GM13976 (cell line): ENCODE measurements at regions not wholly inside any gene's neighbourhood (a gene's known extent, or its start where the extent isn't known, plus 50 kb on each side); places are given as distances from the start of the nearest gene placed in this dataset.
"Not testable (repeated sequence)": the region's sequence is repeated elsewhere in the genome, so short reads cannot be mapped to it uniquely, and the experiment has no call there.

Experiments used
- DNase-seq: peaks from one replicate; pipeline ENCODE4 v3.0.0; 2012; ENCODE audit warnings: low spot score
- in situ Hi-C: fragments of 300-500 bp; cut with MboI; formaldehyde crosslinking; loops from one replicate; pipeline ENCODE4 v1.12.0; 2022; ENCODE audit warnings: low sequenced_read_pairs, mixed read lengths, inconsistent platforms; ENCODE audit not compliant: unreplicated experiment
- TF ChIP-seq, protein P1 (sequence below): IDR thresholded peaks from 2 replicates; pipeline ENCODE4 v1.5.1; 2012; ENCODE audit warnings: borderline replicate concordance, mild to moderate bottlenecking; ENCODE audit not compliant: insufficient read depth; ENCODE audit errors: extremely low read depth, missing control alignments, control extremely low read depth

GRCh38 chr9:7739595-7739994 is 60.0 kb downstream of the DMAC1 start:
- in situ Hi-C loops, result no loop called here
- no peak for DNase-seq
- TF ChIP-seq, protein P1, sequence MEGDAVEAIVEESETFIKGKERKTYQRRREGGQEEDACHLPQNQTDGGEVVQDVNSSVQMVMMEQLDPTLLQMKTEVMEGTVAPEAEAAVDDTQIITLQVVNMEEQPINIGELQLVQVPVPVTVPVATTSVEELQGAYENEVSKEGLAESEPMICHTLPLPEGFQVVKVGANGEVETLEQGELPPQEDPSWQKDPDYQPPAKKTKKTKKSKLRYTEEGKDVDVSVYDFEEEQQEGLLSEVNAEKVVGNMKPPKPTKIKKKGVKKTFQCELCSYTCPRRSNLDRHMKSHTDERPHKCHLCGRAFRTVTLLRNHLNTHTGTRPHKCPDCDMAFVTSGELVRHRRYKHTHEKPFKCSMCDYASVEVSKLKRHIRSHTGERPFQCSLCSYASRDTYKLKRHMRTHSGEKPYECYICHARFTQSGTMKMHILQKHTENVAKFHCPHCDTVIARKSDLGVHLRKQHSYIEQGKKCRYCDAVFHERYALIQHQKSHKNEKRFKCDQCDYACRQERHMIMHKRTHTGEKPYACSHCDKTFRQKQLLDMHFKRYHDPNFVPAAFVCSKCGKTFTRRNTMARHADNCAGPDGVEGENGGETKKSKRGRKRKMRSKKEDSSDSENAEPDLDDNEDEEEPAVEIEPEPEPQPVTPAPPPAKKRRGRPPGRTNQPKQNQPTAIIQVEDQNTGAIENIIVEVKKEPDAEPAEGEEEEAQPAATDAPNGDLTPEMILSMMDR, result no peak

DNA sequence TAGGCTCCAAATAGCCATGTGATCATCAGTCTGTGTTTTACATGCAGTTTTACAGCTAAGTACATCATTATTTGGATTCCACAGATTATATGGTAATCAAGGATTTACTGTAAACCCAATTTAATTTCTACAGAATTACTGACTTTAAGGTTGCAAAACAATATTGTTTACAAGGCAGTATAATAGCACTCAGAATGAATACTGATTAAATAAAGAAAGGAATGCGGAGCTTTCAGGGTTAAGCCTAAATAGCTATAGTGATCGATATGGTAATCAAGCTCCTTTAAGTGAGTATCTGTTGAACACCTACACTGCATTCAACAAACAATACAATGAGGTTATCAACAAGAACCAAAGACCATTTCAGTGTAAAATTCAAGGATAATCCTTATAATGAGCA is 64.3 kb downstream of the DMAC1 start:
- in situ Hi-C loops, result no loop called here
- TF ChIP-seq, protein P1, result no peak
- no peak for DNase-seq

DNA sequence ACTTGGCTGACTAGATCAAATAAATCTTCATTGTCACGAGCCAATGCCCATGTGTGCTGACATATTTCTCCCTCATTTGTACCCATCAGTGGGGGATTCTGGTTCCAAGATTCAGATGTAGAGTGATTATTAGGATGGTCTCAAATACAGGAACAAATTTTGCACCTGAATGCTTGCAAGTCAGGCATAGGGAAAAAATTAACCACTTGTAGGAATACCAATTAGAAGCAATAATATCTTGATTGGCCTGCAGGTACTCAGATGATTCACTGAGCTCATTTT is 69.5 kb downstream of the DMAC1 start:
- in situ Hi-C loops, result no loop called here
- TF ChIP-seq, protein P1, result no peak
- DNase-seq, result no peak

DNA sequence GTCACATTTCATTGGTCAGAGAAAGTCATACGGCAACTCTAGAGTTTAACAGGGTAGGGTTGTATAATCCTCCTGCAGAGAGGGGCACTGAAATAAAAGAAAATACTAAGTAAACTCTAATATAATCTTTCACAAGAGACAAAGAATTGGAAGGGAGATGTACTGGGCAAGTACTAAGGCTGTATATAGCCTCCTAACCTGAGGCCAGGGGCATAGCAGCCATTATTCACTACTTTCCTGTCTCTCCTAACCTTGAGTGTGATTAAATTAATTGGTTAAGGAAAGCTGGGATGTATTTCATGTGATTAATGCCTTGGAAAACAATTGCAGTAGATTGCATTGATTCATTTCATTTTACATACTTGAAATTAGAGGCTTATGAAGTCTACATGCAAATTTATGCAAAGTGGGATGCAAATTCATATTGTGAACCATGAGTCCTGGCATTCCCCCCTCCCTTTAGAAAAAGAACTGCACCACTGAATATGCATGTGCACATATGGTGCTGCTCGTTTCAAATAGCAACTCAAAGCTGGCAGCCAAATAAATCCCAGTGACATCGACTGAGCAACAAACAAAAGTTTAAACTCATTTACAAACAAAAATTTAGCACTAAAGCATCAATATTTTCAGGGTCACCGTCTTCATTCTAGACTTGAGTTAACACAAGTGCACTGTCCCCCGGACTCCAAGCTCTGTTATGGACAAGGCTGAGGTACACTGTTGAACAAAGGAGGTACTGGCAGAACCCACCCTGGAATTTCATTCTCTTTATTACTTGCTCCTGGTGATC is 70.0 kb downstream of the DMAC1 start:
- TF ChIP-seq, protein P1, result no peak
- in situ Hi-C loops, result no loop called here
- DNase-seq, result no peak

- TF ChIP-seq, protein P1, result no peak
- in situ Hi-C loops, result no loop called here
- no peak for DNase-seq
Measured at GRCh38 chr9:7721291-7721690, 78.3 kb downstream of the DMAC1 start.

- DNase-seq, in situ Hi-C loops: not testable (repeated sequence)
Measured at GRCh38 chr9:7713088-7713487, 86.5 kb downstream of the DMAC1 start.

- TF ChIP-seq, protein P1, result no peak
- DNase-seq, result no peak
- in situ Hi-C loops, result no loop called here
Measured at GRCh38 chr9:7710686-7711085, 88.9 kb downstream of the DMAC1 start.
